SU-DHL-6 (cell line): ENCODE measurements at regions not wholly inside any gene's neighbourhood (a gene's known extent, or its start where the extent isn't known, plus 50 kb on each side); places are given as distances from the start of the nearest gene placed in this dataset.

Experiments used
- H2AFZ ChIP-seq: fragments of 200-600 bp; sonication (generic); 2 replicates; pipeline ENCODE4 v1.6.1; 2014; ENCODE audit warnings: low read depth, mild to moderate bottlenecking, moderate library complexity, mixed read lengths, antibody characterized with exemption, low read length; ENCODE audit not compliant: severe bottlenecking
- H3F3A ChIP-seq: fragments of 200-600 bp; shearing (Covaris generic); 2 replicates; pipeline ENCODE4 v1.6.0; 2016; ENCODE audit warnings: antibody characterized with exemption, mild to moderate bottlenecking; ENCODE audit not compliant: insufficient read depth
- H3K27ac ChIP-seq: fragments of 200-600 bp; sonication (generic); 2 replicates; pipeline ENCODE4 v1.5.1; 2016; ENCODE audit warnings: low read depth, mild to moderate bottlenecking, low read length, moderate library complexity, mixed read lengths
- H3K27me3 ChIP-seq: fragments of 200-600 bp; sonication (generic), shearing (Covaris generic); 2 replicates; pipeline ENCODE4 v1.6.0; 2014; ENCODE audit warnings: mild to moderate bottlenecking, low read length
- H3K36me3 ChIP-seq: fragments of 200-600 bp; sonication (generic); 2 replicates; pipeline ENCODE4 v1.6.1; 2014; ENCODE audit warnings: mild to moderate bottlenecking, low read length, mixed read lengths
- H3K4me2 ChIP-seq: fragments of 300-600, 200-600 bp; shearing (Covaris generic), sonication (generic); 2 replicates; pipeline ENCODE4 v1.6.0; 2014; ENCODE audit warnings: low read length, low read depth, mild to moderate bottlenecking; ENCODE audit not compliant: poor library complexity, severe bottlenecking
- H3K4me3 ChIP-seq: fragments of 200-600 bp; sonication (generic); 2 replicates; pipeline ENCODE4 v1.5.1; 2014; ENCODE audit warnings: antibody characterized with exemption, low read length, mild to moderate bottlenecking, mixed read lengths; ENCODE audit not compliant: insufficient read depth, poor library complexity, severe bottlenecking
- H3K79me2 ChIP-seq: fragments of 200-600 bp; sonication (generic); 2 replicates; pipeline ENCODE4 v1.6.1; 2014; ENCODE audit warnings: mild to moderate bottlenecking, low read length, moderate library complexity; ENCODE audit not compliant: insufficient read depth
- H3K9ac ChIP-seq: fragments of 200-600 bp; sonication (generic); 2 replicates; pipeline ENCODE4 v1.7.0; 2014; ENCODE audit warnings: mild to moderate bottlenecking, low read length
- H3K9me2 ChIP-seq: fragments of 200-600 bp; sonication (generic); replicated peaks from 2 replicates; pipeline ENCODE4 v1.6.1; 2014; ENCODE audit warnings: low read length; ENCODE audit not compliant: insufficient read depth
- H3K9me3 ChIP-seq: fragments of 200-600 bp; sonication (generic); 2 replicates; pipeline ENCODE4 v1.6.1; 2014; ENCODE audit warnings: low read length, mixed read lengths; ENCODE audit not compliant: insufficient read depth
- H4K20me1 ChIP-seq: fragments of 200-600 bp; sonication (generic); 2 replicates; pipeline ENCODE4 v1.6.1; 2014; ENCODE audit warnings: low read depth, mild to moderate bottlenecking, antibody characterized with exemption, low read length, moderate library complexity, mixed read lengths
- EZH2phosphoT487 ChIP-seq: fragments of 200-600 bp; sonication (generic), shearing (Covaris generic); conservative IDR thresholded peaks from 2 replicates; pipeline ENCODE4 v1.6.1; 2018; ENCODE audit warnings: mild to moderate bottlenecking, antibody characterized with exemption, low read length, moderate library complexity, mixed read lengths
- TF ChIP-seq, protein P1 (sequence below): fragments of 200-600 bp; sonication (generic); IDR thresholded peaks from one replicate; pipeline ENCODE4 v1.5.1; 2017; ENCODE audit warnings: antibody characterized with exemption, mild to moderate bottlenecking, low read length, moderate library complexity; ENCODE audit not compliant: insufficient read depth, poor library complexity, severe bottlenecking

DNA sequence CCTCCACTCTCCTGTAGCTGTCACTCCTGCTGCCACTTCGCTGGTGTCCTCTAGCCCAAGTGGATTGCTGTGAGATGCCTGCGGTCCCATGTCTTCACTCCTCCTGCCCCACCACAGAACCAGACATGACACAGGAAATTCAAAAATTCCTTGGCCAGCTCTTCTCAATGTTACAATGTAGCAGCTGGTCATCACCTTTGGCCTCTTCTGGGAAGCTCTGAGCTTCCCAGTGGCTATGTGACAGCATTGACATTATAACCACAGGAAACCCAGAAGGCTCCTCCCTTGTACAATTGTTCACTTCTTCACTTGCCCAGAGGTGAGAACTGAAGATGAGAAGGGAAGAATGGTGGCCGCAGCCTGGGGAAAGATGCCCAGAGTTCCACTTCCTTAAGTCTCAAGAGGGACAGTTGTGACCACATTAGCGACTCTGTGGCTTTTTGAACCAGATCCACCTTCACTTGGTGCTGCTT lies 76.1 kb upstream of the NAA20 start:
- TF ChIP-seq EZH2phosphoT487 = no peak
- TF ChIP-seq, protein P1, sequence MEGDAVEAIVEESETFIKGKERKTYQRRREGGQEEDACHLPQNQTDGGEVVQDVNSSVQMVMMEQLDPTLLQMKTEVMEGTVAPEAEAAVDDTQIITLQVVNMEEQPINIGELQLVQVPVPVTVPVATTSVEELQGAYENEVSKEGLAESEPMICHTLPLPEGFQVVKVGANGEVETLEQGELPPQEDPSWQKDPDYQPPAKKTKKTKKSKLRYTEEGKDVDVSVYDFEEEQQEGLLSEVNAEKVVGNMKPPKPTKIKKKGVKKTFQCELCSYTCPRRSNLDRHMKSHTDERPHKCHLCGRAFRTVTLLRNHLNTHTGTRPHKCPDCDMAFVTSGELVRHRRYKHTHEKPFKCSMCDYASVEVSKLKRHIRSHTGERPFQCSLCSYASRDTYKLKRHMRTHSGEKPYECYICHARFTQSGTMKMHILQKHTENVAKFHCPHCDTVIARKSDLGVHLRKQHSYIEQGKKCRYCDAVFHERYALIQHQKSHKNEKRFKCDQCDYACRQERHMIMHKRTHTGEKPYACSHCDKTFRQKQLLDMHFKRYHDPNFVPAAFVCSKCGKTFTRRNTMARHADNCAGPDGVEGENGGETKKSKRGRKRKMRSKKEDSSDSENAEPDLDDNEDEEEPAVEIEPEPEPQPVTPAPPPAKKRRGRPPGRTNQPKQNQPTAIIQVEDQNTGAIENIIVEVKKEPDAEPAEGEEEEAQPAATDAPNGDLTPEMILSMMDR = no peak
- no peak overlapping the region for H3K4me3 ChIP-seq

DNA sequence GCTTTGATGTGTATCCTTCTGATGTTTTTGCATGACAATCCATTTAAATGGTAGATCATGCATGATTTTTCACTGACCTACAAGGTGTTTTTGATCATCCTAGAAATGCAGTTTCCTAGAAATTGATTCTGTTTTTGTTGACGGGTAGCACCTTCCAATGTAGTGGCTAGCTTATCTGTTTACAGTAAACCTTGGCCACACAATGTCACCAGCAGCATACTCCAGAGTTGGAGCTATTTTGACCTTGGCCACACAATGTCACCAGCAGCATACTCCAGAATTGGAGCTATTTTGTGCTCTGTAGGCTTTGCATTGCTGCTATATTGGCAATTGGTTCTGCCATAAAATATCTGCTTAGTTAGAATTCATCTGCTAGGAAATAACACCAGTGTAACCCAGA lies 74.6 kb upstream of the NAA20 start:
- H3K36me3 ChIP-seq = no peaks in the 10 kb centered on the region
- no peak overlapping the region for H3K9ac ChIP-seq
- no peak overlapping the region for H2AFZ ChIP-seq
- H4K20me1 ChIP-seq = no peaks in the 10 kb centered on the region
- no peaks in the 10 kb centered on the region for H3K79me2 ChIP-seq
- no peaks in the 10 kb centered on the region for H3K27me3 ChIP-seq
- no peaks in the 10 kb centered on the region for H3F3A ChIP-seq
- no peaks in the 10 kb centered on the region for H3K9me2 ChIP-seq
- H3K27ac ChIP-seq = no peak overlapping the region
- TF ChIP-seq, protein P1 = no peak
- no peak for TF ChIP-seq EZH2phosphoT487
- no peak overlapping the region for H3K4me3 ChIP-seq
- no peaks in the 10 kb centered on the region for H3K9me3 ChIP-seq
- no peak overlapping the region for H3K4me2 ChIP-seq

More for the DNA sequence above, 76.1 kb upstream of the NAA20 start:
- Histone ChIP-seq H3K27me3 (no peaks in the 10 kb centered on the region), H2AFZ (no peak overlapping the region), H3F3A (no peaks in the 10 kb centered on the region), H3K9me2 (no peaks in the 10 kb centered on the region), H4K20me1 (no peaks in the 10 kb centered on the region), H3K9me3 (no peaks in the 10 kb centered on the region), H3K36me3 (no peaks in the 10 kb centered on the region), H3K79me2 (no peaks in the 10 kb centered on the region), H3K9ac (no peak overlapping the region), H3K27ac (no peak overlapping the region), H3K4me2 (no peak overlapping the region)

DNA sequence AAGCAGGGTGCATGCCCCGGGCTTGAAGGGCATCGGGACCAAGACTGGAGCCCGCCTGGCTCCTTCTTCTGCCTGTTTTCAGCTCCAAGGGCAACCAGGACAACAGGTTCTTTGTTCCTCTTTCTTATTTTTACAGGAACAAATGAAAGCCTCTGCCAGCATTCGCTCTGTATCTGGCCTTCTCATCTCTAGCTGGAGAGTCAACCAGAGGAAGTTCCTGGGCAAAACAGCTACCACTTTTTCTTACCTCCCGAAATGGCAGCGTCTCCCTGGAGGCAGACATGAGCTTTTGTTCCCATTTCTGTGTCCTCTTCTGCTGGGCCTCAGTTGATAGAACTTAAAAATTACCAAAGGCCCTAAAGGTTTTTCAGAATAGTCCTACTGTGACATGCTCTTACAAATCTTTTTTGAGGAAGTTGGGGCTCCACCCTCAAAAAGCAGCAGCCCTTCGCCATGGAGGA lies 74.1 kb upstream of the NAA20 start:
- no peak for TF ChIP-seq EZH2phosphoT487
- TF ChIP-seq, protein P1 = no peak
- no peaks in the 10 kb centered on the region for H4K20me1 ChIP-seq
- no peak overlapping the region for H3K27ac ChIP-seq

More for the DNA sequence above, 74.1 kb upstream of the NAA20 start:
- Histone ChIP-seq H3K9me3 (no peaks in the 10 kb centered on the region), H3K4me2 (no peak overlapping the region), H3F3A (no peaks in the 10 kb centered on the region), H3K27me3 (no peaks in the 10 kb centered on the region), H3K4me3 (no peak overlapping the region), H3K9me2 (no peaks in the 10 kb centered on the region), H3K79me2 (no peaks in the 10 kb centered on the region), H3K36me3 (no peaks in the 10 kb centered on the region), H3K9ac (no peak overlapping the region), H2AFZ (no peak overlapping the region)
